BJ (cell line): ENCODE measurements at regions not wholly inside any gene's neighbourhood (a gene's known extent, or its start where the extent isn't known, plus 50 kb on each side); places are given as distances from the start of the nearest gene placed in this dataset.

Experiments used
- CTCF ChIA-PET: fragments of 350-600 bp; formaldehyde crosslinking; extraction: SDS; loops from one replicate; lab custom pipeline; 2021; ENCODE audit warnings: antibody characterized with exemption, inconsistent platforms; lab: Yijun Ruan, JAX
- POLR2A ChIA-PET: fragments of 300-600 bp; sonication (Branson Sonifier 250); formaldehyde crosslinking; extraction: SDS; loops from one replicate; lab custom pipeline; 2021; ENCODE audit warnings: antibody characterized with exemption; lab: Charles Lee
- DNase-seq: peaks from one replicate; pipeline ENCODE4 v3.0.0-alpha.2; 2011; ENCODE audit warnings: low read depth
- H3K27me3 ChIP-seq: 2 replicates; pipeline ENCODE4 v1.6.0; 2011; ENCODE audit warnings: low read length; ENCODE audit not compliant: control insufficient read depth, insufficient read depth
- H3K36me3 ChIP-seq: 2 replicates; pipeline ENCODE4 v1.5.1; 2011; ENCODE audit warnings: low read length; ENCODE audit not compliant: control insufficient read depth, insufficient read depth
- H3K4me3 ChIP-seq: 2 replicates; pipeline ENCODE4 v1.5.1; 2011; ENCODE audit warnings: low read depth, mild to moderate bottlenecking, control low read depth, low read length
- TF ChIP-seq, protein P1 (sequence below): IDR thresholded peaks from 2 replicates; pipeline ENCODE4 v1.5.1; 2011; ENCODE audit warnings: low read depth, mild to moderate bottlenecking, control low read depth, inconsistent platforms, low read length, moderate library complexity; ENCODE audit not compliant: insufficient read depth

DNA sequence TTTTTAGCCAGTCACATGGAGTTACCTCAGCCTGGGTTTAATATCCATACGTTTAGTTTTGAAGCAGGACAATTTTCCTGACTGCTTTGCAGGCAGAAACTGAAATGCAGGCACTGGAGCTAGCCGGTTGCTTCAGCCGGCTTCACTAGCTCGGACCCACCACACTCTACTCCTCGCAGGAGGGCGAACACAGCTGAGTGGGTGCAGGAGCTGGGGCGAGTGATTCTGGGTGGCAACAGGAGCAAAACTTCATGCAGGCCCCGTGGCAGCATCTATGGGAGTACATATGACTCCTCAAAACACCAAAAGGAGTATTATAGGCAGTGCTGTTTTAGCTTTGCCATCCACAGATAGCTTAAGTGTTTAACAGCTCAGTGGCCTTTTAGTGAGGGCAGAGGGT lies 1211.8 kb upstream of the NUDT12 start:
- CTCF ChIA-PET, result interaction anchor here (1.0 kb wide), 1 partner anchor 13 kb away, joined by 3 read pairs; no protein-coding TSS in a partner anchor
- DNase-seq, result no peak
- POLR2A ChIA-PET, result no interaction called here
- Histone ChIP-seq H3K27me3 (no peaks in the 10 kb centered on the region), H3K36me3 (no peaks in the 10 kb centered on the region), H3K4me3 (no peak overlapping the region)
- TF ChIP-seq, protein P1, sequence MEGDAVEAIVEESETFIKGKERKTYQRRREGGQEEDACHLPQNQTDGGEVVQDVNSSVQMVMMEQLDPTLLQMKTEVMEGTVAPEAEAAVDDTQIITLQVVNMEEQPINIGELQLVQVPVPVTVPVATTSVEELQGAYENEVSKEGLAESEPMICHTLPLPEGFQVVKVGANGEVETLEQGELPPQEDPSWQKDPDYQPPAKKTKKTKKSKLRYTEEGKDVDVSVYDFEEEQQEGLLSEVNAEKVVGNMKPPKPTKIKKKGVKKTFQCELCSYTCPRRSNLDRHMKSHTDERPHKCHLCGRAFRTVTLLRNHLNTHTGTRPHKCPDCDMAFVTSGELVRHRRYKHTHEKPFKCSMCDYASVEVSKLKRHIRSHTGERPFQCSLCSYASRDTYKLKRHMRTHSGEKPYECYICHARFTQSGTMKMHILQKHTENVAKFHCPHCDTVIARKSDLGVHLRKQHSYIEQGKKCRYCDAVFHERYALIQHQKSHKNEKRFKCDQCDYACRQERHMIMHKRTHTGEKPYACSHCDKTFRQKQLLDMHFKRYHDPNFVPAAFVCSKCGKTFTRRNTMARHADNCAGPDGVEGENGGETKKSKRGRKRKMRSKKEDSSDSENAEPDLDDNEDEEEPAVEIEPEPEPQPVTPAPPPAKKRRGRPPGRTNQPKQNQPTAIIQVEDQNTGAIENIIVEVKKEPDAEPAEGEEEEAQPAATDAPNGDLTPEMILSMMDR, result no peak

DNA sequence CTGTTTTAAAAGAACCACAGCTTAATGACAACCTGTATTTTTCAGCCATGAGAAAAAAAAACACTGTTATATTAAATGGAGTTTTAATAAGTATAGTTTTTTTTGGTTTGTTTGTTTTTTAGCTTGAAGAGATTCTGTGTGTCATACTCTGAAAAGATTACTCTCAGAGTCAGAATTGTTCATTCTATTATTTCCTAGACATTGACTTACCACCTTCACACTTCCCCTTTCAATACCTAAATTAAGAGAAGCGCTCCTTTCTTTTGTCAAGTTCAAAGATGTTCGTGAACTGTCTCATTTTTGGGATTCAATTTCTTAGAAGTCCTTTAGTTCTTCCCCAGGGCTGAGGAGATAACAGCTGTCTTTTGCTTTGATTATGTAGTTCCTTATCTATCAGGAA lies 1201.6 kb upstream of the NUDT12 start:
- no peaks in the 10 kb centered on the region for H3K27me3 ChIP-seq
- no peaks in the 10 kb centered on the region for H3K36me3 ChIP-seq
- TF ChIP-seq, protein P1, result no peak
- no peak overlapping the region for H3K4me3 ChIP-seq
- no peak for DNase-seq
- ChIA-PET POLR2A (no interaction called here), CTCF (no interaction called here)

GRCh38 chr5:104763216-104763615 lies 1200.6 kb upstream of the NUDT12 start:
- Histone ChIP-seq H3K4me3 (no peak overlapping the region), H3K27me3 (no peaks in the 10 kb centered on the region), H3K36me3 (no peaks in the 10 kb centered on the region)
- no peak for DNase-seq
- TF ChIP-seq, protein P1, result no peak
- POLR2A ChIA-PET, result no interaction called here
- CTCF ChIA-PET, result no interaction called here

- POLR2A ChIA-PET, result no interaction called here
- CTCF ChIA-PET, result no interaction called here
- DNase-seq, result no peak
- TF ChIP-seq, protein P1, result no peak
- Histone ChIP-seq H3K4me3 (no peak overlapping the region), H3K27me3 (no peaks in the 10 kb centered on the region), H3K36me3 (no peaks in the 10 kb centered on the region)
Measured at GRCh38 chr5:104757915-104758314, 1195.3 kb upstream of the NUDT12 start.

DNA sequence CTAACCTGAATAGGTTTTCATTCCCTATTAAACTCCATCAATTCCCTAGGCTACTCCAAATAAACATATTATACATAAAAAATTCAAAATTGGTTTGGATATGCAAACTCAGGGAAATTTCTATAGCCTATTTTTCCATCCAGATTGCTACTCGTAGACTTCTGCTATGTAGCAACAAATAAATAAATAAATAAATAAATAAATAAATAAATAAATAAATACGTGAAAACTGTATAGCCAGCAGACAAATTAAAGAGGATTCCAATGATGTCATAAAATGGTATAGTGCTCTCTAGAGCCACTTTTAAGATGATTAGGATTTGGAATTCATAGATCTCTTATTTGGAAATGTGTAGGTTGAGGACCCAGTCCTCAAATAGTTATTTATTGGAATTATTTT lies 1193.2 kb upstream of the NUDT12 start:
- ChIA-PET CTCF (no interaction called here), POLR2A (no interaction called here)
- TF ChIP-seq, protein P1, result no peak
- H3K36me3 ChIP-seq, result no peaks in the 10 kb centered on the region
- H3K4me3 ChIP-seq, result no peak overlapping the region
- DNase-seq, result no peak
- no peaks in the 10 kb centered on the region for H3K27me3 ChIP-seq
